HepG2 (cell line): ENCODE measurements at regions not wholly inside any gene's neighbourhood (a gene's known extent, or its start where the extent isn't known, plus 50 kb on each side); places are given as distances from the start of the nearest gene placed in this dataset.

ENCODE experiments used
- CTCF ChIP-seq: sonication (generic); formaldehyde crosslinking; IDR thresholded peaks from 2 replicates; pipeline ENCODE4 v1.5.0; 2020; ENCODE audit warnings: mild to moderate bottlenecking, missing genetic modification reagents, moderate library complexity
- FUBP1 ChIP-seq: sonication (generic); formaldehyde crosslinking; IDR thresholded peaks from 2 replicates; pipeline ENCODE4 v1.5.1; 2020; ENCODE audit warnings: missing genetic modification reagents, mild to moderate bottlenecking, borderline replicate concordance
- KDM1A ChIP-seq: IDR thresholded peaks from 2 replicates; pipeline ENCODE4 v1.6.1; 2016; ENCODE audit warnings: missing compliant biosample characterization
- ZBTB26 ChIP-seq: IDR thresholded peaks from 2 replicates; pipeline ENCODE4 v1.6.1; 2016; ENCODE audit warnings: missing compliant biosample characterization, missing genetic modification reagents, borderline replicate concordance
- ZNF274 ChIP-seq: sonication (generic); formaldehyde crosslinking; IDR thresholded peaks from 2 replicates; pipeline ENCODE4 v1.5.1; 2020; ENCODE audit warnings: mild to moderate bottlenecking, missing genetic modification reagents
- ZNF766 ChIP-seq: sonication (generic); formaldehyde crosslinking; IDR thresholded peaks from 2 replicates; pipeline ENCODE4 v1.5.0; 2020; ENCODE audit warnings: missing genetic modification reagents, borderline replicate concordance

GRCh38 chr10:52988923-52989322, 216.3 kb upstream of the MBL2 start:
- TF ChIP-seq ZNF766 = no peak
- TF ChIP-seq CTCF (CRISPR knock-in tag) = no peak
- no peak for TF ChIP-seq FUBP1 (CRISPR knock-in tag)
- TF ChIP-seq ZBTB26 (CRISPR knock-in tag) = no peak
- no peak for TF ChIP-seq ZNF274 (CRISPR knock-in tag)
- TF ChIP-seq KDM1A = no peak
